ENCODE measurements at regions not wholly inside any gene's neighbourhood (a gene's known extent, or its start where the extent isn't known, plus 50 kb on each side); places are given as distances from the start of the nearest gene placed in this dataset.

DNA sequence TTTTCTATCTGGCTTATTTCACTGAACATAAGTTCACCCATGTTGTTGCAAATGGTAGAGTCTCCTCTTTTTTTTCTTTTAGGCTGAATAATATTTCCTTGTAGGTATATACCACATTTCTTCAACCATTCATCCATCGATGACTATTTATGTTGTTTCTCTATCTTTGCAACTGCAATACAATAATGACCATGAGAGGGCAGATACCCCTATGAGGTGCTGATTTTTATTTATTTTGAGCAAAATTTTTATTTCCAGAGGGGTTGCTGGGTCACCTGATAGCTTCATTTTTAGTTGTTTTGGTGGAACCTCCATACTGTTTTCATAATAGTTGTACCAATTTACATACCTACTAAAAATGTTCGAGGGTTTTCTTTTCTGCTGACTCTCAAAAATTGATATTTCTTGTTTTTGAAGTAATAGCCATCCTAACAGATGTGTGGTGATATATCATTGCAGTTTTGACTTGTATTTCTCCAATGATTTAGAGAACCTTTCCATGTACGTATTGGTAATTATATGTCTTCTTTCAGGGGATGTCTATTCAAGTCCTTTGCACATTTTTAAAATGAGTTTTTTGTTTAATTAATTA, 1697.0 kb downstream of the PCDH7 start:
- DNase-seq (ENCODE audit: low read depth, low spot score), result no peak
- TF ChIP-seq, protein P1, sequence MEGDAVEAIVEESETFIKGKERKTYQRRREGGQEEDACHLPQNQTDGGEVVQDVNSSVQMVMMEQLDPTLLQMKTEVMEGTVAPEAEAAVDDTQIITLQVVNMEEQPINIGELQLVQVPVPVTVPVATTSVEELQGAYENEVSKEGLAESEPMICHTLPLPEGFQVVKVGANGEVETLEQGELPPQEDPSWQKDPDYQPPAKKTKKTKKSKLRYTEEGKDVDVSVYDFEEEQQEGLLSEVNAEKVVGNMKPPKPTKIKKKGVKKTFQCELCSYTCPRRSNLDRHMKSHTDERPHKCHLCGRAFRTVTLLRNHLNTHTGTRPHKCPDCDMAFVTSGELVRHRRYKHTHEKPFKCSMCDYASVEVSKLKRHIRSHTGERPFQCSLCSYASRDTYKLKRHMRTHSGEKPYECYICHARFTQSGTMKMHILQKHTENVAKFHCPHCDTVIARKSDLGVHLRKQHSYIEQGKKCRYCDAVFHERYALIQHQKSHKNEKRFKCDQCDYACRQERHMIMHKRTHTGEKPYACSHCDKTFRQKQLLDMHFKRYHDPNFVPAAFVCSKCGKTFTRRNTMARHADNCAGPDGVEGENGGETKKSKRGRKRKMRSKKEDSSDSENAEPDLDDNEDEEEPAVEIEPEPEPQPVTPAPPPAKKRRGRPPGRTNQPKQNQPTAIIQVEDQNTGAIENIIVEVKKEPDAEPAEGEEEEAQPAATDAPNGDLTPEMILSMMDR (IDR thresholded peaks at IDR 0.05; ENCODE audit: insufficient read depth, low read length, missing control alignments), result no peak
- POLR2A ChIA-PET, result no interaction called here
- no peak overlapping the region for H3K4me3 ChIP-seq (ENCODE audit: low read depth, low read length)
- CTCF ChIA-PET, result no interaction called here

DNA sequence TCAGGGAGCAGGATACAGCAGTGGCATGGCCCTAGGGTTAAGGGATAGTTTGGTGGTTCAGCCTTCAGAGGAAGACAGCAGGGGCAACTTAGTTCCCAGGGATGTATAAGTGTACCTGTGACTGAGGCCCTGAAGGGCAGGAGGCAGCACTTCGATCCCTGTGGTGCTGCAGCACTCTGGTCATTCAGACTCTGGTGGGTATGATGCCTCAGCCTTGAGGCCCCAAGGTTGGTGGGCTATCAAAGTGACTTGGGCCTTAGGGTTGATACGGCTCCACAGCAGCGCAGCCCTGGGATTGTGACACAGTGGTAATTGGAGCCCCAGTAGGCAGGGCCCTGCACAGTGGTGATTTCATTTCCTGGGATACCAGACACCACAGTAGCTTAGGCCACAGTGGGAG, 1703.1 kb downstream of the PCDH7 start:
- no peak overlapping the region for H3K4me3 ChIP-seq (ENCODE audit: low read depth, low read length)
- ChIA-PET POLR2A (no interaction called here), CTCF (no interaction called here)

GRCh38 chr4:32425243-32425642, 1705.1 kb downstream of the PCDH7 start:
- DNase-seq (ENCODE audit: low read depth, low spot score), result no peak
- CTCF ChIA-PET, result no interaction called here
- no peak overlapping the region for H3K4me3 ChIP-seq (ENCODE audit: low read depth, low read length)
- TF ChIP-seq, protein P1 (IDR thresholded peaks at IDR 0.05; ENCODE audit: insufficient read depth, low read length, missing control alignments), result no peak
- POLR2A ChIA-PET, result no interaction called here

More for the DNA sequence above, 1703.1 kb downstream of the PCDH7 start:
- no peak for DNase-seq (ENCODE audit: low read depth, low spot score)
- TF ChIP-seq, protein P1 (IDR thresholded peaks at IDR 0.05; ENCODE audit: insufficient read depth, low read length, missing control alignments), result no peak

DNA sequence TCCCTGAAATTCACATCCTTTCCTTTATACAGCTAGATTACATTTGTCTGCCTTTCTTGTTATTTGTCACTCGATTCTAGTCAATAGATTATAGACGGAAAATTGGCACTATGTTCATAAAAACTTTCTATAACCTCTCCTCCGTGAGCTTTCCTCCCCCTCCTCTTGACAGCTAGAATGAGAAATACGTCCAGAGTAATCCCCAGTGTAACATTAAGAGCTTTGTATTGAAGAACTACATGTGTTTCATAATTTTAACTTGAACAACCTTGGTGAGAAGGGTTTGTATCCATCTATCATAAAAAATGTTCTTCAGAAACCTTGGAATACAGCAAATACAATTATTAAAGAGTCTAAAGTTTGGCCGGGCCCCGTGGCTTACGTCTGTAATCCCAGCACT, 1707.4 kb downstream of the PCDH7 start:
- ChIA-PET CTCF (no interaction called here), POLR2A (no interaction called here)
- H3K4me3 ChIP-seq (ENCODE audit: low read depth, low read length), result no peak overlapping the region
- no peak for DNase-seq (ENCODE audit: low read depth, low spot score)
- TF ChIP-seq, protein P1 (IDR thresholded peaks at IDR 0.05; ENCODE audit: insufficient read depth, low read length, missing control alignments), result no peak

DNA sequence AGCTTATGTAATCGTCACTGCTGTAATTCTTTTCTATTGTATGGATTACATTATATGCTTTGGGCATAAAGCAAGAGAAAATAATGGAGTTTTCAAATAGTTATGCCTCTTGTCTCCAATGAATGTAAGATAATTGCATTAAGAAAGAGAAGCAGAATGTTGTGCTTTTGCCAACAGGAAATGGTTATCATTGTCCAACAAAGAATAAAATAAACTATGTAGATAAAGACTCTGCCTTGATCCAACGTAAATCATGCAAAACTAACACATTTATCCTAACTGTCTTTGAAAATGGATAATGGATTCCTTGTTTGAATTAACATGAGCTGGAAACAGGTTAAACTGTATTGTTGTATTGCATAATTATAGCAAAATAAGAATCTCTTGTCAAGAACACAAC, 1709.0 kb downstream of the PCDH7 start:
- no peak overlapping the region for H3K4me3 ChIP-seq (ENCODE audit: low read depth, low read length)
- POLR2A ChIA-PET, result no interaction called here
- no peak for DNase-seq (ENCODE audit: low read depth, low spot score)
- CTCF ChIA-PET, result no interaction called here
- TF ChIP-seq, protein P1 (IDR thresholded peaks at IDR 0.05; ENCODE audit: insufficient read depth, low read length, missing control alignments), result no peak

GRCh38 chr4:32435308-32435707, 1715.1 kb downstream of the PCDH7 start:
- TF ChIP-seq, protein P1 (IDR thresholded peaks at IDR 0.05; ENCODE audit: insufficient read depth, low read length, missing control alignments), result no peak
- ChIA-PET POLR2A (no interaction called here), CTCF (no interaction called here)
- no peak for DNase-seq (ENCODE audit: low read depth, low spot score)
- H3K4me3 ChIP-seq (ENCODE audit: low read depth, low read length), result no peak overlapping the region
